Hindlimb muscle (tissue), 1 donor: ENCODE measurements at regions not wholly inside any gene's neighbourhood (a gene's known extent, or its start where the extent isn't known, plus 50 kb on each side); places are given as distances from the start of the nearest gene placed in this dataset.
"Not testable (repeated sequence)": the region's sequence is repeated elsewhere in the genome, so short reads cannot be mapped to it uniquely, and the experiment has no call there.

ENCODE experiments used
- DNase-seq: peaks from one replicate; pipeline ENCODE4 v3.0.0-alpha.2; 2013

GRCh38 chr3:153379516-153379915, 217.5 kb downstream of the RAP2B start:
- no peak for DNase-seq

- no peak for DNase-seq
Measured at GRCh38 chr3:153385343-153385742, 223.3 kb downstream of the RAP2B start.

DNA sequence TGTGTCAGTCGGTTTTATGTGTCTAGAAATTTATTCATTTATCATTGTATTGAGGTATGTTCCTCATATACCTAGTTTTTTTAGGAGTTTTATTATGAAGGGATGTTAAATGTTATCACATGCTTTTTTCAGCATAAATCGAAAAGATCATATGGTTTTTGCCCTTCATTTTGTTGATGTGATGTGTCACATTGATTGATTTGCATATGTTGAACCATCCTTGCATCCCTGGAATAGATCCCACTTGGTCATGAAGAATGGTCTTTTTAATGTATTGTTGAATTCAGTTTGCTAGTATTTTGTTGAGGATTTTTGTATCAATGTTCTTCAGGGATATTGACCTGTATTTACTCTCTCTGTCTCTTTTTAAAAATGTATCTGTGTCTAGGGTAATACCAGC, 230.3 kb downstream of the RAP2B start:
- no peak for DNase-seq

- DNase-seq, result no peak
Measured at GRCh38 chr3:153394017-153394416, 232.0 kb downstream of the RAP2B start.

- DNase-seq, result no peak
Measured at GRCh38 chr3:153396581-153396980, 234.6 kb downstream of the RAP2B start.

DNA sequence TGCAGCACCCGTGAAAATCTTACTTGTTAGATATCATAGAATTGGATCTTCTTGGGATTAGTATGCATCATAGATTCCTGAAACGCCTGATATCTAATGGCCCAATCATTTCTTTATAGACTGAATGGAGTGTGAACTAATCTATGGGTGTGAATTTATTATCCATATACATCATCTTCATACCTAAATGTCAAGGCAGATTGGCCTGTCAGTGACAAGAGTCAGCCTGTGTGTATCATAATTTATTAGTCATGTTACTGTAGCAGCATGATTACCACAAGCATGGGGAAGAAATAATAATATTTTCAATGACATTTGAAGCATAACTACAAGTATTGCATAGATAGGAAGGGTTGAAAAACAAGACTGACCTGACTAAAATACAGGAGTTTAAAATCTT, 235.8 kb downstream of the RAP2B start:
- DNase-seq, result no peak

DNA sequence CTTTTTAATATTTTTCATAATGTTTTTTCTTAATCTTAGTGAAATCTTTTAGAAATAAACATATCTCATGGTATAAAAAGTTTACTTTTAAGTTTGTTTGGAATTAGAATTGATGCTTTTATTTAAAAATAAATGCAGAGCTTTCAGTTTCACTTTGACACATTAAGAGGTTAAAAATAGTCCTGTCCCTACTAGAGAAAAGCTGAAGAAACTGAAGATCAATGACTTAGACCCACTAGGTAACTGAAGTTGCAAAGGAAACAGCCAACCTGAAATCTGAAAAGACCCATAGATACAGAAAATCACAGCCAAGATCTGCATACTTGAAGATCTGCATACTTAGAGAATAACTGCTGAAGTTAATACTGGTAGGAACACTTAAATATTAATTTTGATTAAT, 237.6 kb downstream of the RAP2B start:
- no peak for DNase-seq

GRCh38 chr3:153400641-153401040, 238.6 kb downstream of the RAP2B start:
- DNase-seq, result no peak

DNA sequence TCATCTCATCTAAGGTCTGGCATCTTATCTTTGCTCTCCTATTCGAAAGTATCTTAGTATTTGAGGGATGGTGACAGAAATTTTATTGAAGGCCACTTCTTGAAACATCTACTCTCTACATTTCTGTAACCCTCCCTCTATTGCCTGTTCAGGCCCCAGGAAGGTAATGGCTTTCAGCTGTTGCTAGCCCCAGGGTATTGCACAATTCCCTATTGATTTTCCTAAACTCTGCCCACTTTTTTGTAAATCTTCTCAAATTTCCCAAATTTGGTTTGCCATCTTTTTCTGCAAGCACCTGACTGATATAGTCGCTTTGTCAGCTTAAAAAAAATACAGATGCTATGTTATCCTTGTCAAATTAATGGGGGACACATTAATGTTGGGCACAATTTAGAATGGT, 242.1 kb downstream of the RAP2B start:
- DNase-seq, result no peak

DNA sequence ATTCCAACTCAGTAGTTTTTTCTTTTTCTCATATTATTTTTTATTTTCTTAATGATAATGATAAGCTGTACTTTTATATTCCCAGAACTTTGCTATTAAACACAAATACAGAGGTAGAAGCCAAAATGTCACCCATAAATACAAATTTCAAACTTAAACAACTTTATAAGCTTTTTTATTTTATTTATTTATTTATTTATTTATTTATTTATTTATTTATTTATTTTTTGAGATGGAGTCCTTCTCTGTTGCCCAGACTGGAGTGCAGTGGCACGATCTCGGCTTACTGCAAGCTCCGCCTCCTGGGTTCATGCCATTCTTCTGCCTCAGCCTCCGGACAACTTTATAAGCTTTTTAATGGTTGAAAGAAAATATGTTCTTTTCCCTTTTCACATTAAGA, 243.3 kb downstream of the RAP2B start:
- DNase-seq, result not testable (repeated sequence)

- DNase-seq, result no peak
Measured at GRCh38 chr3:153410517-153410916, 248.5 kb downstream of the RAP2B start.

GRCh38 chr3:153414982-153415381, 253.0 kb downstream of the RAP2B start:
- no peak for DNase-seq

GRCh38 chr3:153422314-153422713, 260.3 kb downstream of the RAP2B start:
- DNase-seq, result no peak

DNA sequence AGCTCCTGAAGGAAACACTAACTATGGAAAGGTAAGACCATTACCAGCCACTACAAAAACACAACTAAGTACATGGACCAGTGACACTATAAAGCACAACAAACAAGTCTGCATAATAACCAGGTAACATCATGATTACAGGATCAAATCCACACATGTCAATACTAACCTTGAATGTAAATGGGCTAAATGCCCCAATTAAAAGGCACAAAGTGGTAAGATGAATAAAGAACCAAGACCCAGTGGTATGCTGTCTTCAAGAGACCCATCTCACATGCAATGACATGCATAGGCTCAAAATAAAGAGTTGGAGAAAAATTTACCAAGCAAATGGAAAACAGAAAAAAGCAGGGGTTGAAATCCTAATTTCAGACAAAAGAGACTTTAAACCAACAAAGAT, 261.8 kb downstream of the RAP2B start:
- not testable (repeated sequence) for DNase-seq

GRCh38 chr3:153426344-153426743, 264.3 kb downstream of the RAP2B start:
- DNase-seq, result no peak

GRCh38 chr3:153426803-153427202, 264.8 kb downstream of the RAP2B start:
- no peak for DNase-seq

DNA sequence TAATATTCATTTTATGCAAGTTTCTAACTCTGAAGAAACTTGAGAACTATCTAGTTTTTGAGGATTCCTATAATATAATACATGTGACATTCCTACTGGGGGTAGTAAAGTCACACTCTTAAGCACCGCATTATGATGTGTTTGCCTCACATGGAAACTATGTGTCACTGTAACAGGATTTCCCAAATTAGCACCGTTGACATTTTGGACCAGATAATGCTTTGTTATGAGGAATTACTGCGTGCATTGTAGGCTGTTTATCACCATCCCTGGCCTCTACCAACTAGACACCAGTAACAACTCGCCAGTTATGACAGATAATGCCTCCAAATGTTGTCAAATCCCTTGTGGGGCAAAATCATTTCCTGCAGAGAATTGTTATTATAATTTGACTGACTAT, 267.8 kb downstream of the RAP2B start:
- DNase-seq, result no peak

DNA sequence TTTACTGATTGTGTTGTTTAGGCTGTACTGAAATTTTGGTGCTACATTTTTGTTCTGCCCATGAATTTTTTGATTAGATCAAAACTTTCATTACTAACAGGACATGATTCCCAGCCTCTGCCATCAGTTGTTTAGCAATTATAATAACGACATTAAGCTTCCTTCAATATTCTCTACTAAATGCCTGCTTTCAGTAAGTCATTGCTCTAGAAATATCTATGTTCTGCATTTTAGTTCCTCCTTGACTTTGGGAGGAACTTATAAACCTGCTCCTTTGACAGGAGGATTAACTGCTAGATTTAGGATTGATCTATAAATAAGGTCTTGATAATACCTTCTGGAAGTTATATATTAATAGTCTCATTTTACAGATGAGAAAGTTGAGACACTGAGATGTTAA, 269.1 kb downstream of the RAP2B start:
- no peak for DNase-seq

- no peak for DNase-seq
Measured at GRCh38 chr3:153437666-153438065, 275.6 kb downstream of the RAP2B start.

- DNase-seq, result no peak
Measured at GRCh38 chr3:153438271-153438670, 276.2 kb downstream of the RAP2B start.

- DNase-seq, result no peak
Measured at GRCh38 chr3:153439780-153440179, 277.8 kb downstream of the RAP2B start.

GRCh38 chr3:153440311-153440710, 278.3 kb downstream of the RAP2B start:
- no peak for DNase-seq

DNA sequence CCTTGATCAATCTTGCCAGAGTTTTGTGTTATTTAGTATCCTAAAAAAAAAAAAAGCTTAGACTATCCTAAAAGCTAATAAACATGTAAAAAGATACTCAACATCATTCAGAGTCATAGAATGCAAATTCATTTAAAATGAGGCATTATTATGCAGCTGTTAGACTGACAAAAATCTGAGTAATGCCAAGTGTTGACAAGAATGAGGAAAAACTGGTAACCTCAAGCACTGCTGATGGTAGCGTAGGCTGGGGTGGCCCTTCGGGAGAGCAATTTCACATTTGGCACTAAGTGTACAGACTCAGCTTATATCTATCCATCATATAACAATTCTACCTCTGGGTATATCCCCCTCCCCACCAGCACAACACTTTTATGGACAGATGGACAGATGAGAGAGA, 280.4 kb downstream of the RAP2B start:
- DNase-seq, result no peak

GRCh38 chr3:153442799-153443487, 280.9 kb downstream of the RAP2B start:
- DNase-seq, result no peak

- no peak for DNase-seq
Measured at GRCh38 chr3:153443961-153444360, 281.9 kb downstream of the RAP2B start.
